ENCODE measurements at regions not wholly inside any gene's neighbourhood (a gene's known extent, or its start where the extent isn't known, plus 50 kb on each side); places are given as distances from the start of the nearest gene placed in this dataset.

DNA sequence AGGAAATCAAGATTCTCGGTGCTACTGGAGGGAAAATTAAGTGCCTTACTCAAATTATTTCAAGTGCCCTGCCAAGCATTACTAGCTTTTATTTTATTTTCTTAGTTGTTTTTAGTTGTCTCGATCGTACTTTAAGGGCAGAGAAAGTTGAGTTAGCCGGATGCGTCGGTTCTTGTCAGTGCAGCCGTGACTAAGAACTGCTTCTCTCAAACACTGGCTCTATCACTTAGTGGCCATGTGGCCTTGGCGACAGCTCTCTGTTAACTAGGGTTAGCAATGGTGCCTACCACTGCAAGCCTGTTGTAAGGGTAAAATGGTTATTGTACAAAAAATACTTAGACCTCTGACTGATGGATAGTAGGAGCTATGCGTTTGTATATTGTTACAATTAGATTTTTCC lies 227.8 kb downstream of the KATNAL1 start (continued):
- TF ChIP-seq JUND (IDR thresholded peaks at IDR 0.05), result no peak
- TF ChIP-seq, protein P1, sequence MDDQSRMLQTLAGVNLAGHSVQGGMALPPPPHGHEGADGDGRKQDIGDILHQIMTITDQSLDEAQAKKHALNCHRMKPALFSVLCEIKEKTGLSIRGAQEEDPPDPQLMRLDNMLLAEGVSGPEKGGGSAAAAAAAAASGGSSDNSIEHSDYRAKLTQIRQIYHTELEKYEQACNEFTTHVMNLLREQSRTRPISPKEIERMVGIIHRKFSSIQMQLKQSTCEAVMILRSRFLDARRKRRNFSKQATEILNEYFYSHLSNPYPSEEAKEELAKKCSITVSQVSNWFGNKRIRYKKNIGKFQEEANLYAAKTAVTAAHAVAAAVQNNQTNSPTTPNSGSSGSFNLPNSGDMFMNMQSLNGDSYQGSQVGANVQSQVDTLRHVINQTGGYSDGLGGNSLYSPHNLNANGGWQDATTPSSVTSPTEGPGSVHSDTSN (IDR thresholded peaks at IDR 0.05), result no peak

DNA sequence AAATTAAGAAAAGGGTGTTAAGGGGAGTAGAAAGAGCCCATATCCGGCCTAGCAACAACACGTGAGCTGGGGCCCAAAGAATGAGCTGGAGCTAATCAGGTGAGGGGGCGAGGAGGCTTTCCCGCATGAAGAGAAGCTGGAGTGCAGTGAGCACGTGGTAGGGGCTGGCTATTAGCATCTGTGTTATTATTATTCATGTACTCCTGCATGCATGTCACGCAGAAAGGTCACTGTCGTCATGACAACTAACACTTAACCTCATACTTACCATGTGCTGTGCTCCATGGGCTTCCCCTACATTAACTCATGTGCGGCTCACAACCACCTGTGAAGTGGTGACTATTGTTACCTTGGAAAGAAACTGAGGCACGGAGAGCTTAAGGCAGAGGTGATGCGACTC lies 227.6 kb upstream of the UBL3 start:
- Histone ChIP-seq H3K36me3 (replicated peaks in 1 of 2; ENCODE audit: control insufficient read depth in 1 of 2, insufficient read depth in 2 of 2, low read length in 1 of 2) (no peaks in the 10 kb centered on the region), H4K20me1 (ENCODE audit: insufficient read depth) (no peaks in the 10 kb centered on the region), H3K9me2 (no peaks in the 10 kb centered on the region), H3K4me1 (ENCODE audit: control insufficient read depth in 1 of 2, insufficient read depth in 2 of 2, low read depth in 1 of 2, low read length in 1 of 2) (no peaks in the 10 kb centered on the region; a peak in 2 of 4 replicates), H3K4me2 (no peak overlapping the region), H3K27me3 (ENCODE audit: insufficient read depth) (no peaks in the 10 kb centered on the region), H3K79me2 (ENCODE audit: insufficient read depth) (no peaks in the 10 kb centered on the region), H3K4me3 (ENCODE audit: low read depth in 2 of 2, low read length in 1 of 2) (no peak overlapping the region), H3K27ac (ENCODE audit: low read depth in 2 of 2, low read length in 1 of 2) (no peak overlapping the region), H3K9me3 (no peaks in the 10 kb centered on the region), H3K9ac (no peak overlapping the region), H3F3A (replicated peaks; ENCODE audit: insufficient read depth) (no peaks in the 10 kb centered on the region), H2AFZ (ENCODE audit: low read depth) (no peak overlapping the region)
- TF ChIP-seq TEAD4 (IDR thresholded peaks at IDR 0.05; ENCODE audit: borderline replicate concordance, insufficient read depth), result no peak
- no peak for TF ChIP-seq RXRA (IDR thresholded peaks at IDR 0.05; ENCODE audit: borderline replicate concordance, low read depth)
- no peak for TF ChIP-seq RFX5 (IDR thresholded peaks at IDR 0.05; ENCODE audit: low read length)
- TF ChIP-seq GATA2 (CRISPR knock-in tag; IDR thresholded peaks at IDR 0.05), result no peak
- no peak for TF ChIP-seq JUND (IDR thresholded peaks at IDR 0.05)
- TF ChIP-seq RAD21 (IDR thresholded peaks at IDR 0.05; ENCODE audit: low read length), result no peak
- no peak for DNase-seq
- POLR2A ChIA-PET, result no interaction called here
- 62% methylated on average over 9 of the region's 10 CpGs for WGBS (ENCODE audit: low lambda C conversion rate)
- CTCF ChIA-PET, result interaction anchor here (1.0 to 1.6 kb wide), 2 partner anchors 20 to 570 kb away, joined by 3 read pairs; no protein-coding TSS in a partner anchor

DNA sequence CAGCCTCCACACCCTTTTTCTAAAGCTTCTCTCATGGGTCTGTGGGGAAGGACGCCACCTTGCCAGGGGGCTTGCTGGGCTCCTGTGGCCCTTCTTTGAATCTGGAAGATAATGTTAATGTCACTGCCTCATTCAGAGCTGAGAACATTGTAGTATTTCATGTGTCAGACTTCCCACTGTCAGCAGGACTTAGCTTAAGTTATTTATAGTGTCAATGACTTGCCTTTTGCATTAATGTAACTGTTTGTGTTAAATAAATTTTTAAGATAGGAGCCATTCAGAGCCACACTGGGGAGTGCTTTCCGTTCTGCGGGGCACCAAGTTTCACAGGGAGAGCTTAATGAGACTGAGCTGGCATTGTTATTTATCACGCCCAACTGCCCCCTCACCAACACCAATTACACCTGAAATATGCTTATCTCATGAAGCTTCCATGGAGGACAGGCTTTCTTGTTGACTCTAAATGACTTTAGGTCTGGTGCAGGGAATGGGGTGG lies 226.9 kb upstream of the UBL3 start:
- H3K4me2 ChIP-seq, result no peak overlapping the region
- no peaks in the 10 kb centered on the region for H3F3A ChIP-seq (replicated peaks; ENCODE audit: insufficient read depth)
- ChIA-PET CTCF (interaction anchor here (1.3 kb wide), 1 partner anchor 31 kb away, joined by 4 read pairs; no protein-coding TSS in a partner anchor), POLR2A (no interaction called here)
- H3K9ac ChIP-seq, result no peak overlapping the region
- H3K4me3 ChIP-seq (ENCODE audit: low read depth in 2 of 2, low read length in 1 of 2), result no peak overlapping the region
- no peaks in the 10 kb centered on the region for H3K27me3 ChIP-seq (ENCODE audit: insufficient read depth)
- 66% methylated on average over 4 of the region's 4 CpGs for WGBS (ENCODE audit: low lambda C conversion rate)
- H2AFZ ChIP-seq (ENCODE audit: low read depth), result no peak overlapping the region
- peaks cover 0 to 3% of the 10 kb centered on the region in 2 experiments; a peak in 2 of 4 replicates for H3K4me1 ChIP-seq (ENCODE audit: control insufficient read depth in 1 of 2, insufficient read depth in 2 of 2, low read depth in 1 of 2, low read length in 1 of 2)
- H3K9me2 ChIP-seq, result no peaks in the 10 kb centered on the region
- H4K20me1 ChIP-seq (ENCODE audit: insufficient read depth), result no peaks in the 10 kb centered on the region
- no peak overlapping the region for H3K27ac ChIP-seq (ENCODE audit: low read depth in 2 of 2, low read length in 1 of 2)
- H3K9me3 ChIP-seq, result no peaks in the 10 kb centered on the region
- H3K36me3 ChIP-seq (replicated peaks in 1 of 2; ENCODE audit: control insufficient read depth in 1 of 2, insufficient read depth in 2 of 2, low read length in 1 of 2), result no peaks in the 10 kb centered on the region
- H3K79me2 ChIP-seq (ENCODE audit: insufficient read depth), result no peaks in the 10 kb centered on the region
- TF ChIP-seq RCOR1 (IDR thresholded peaks at IDR 0.05; ENCODE audit: low read length), result no peak
- no peak for TF ChIP-seq TCF12 (IDR thresholded peaks at IDR 0.05)
- TF ChIP-seq, protein P2, sequence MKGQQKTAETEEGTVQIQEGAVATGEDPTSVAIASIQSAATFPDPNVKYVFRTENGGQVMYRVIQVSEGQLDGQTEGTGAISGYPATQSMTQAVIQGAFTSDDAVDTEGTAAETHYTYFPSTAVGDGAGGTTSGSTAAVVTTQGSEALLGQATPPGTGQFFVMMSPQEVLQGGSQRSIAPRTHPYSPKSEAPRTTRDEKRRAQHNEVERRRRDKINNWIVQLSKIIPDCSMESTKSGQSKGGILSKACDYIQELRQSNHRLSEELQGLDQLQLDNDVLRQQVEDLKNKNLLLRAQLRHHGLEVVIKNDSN (IDR thresholded peaks at IDR 0.05; ENCODE audit: borderline replicate concordance, low read depth), result no peak
- no peak for TF ChIP-seq EP300 (IDR thresholded peaks at IDR 0.05; ENCODE audit: borderline replicate concordance in 1 of 2, low read depth in 1 of 2, low read length in 1 of 2)
- TF ChIP-seq FOXJ3 (CRISPR knock-in tag; IDR thresholded peaks at IDR 0.05), result no peak
- TF ChIP-seq RFX5 (IDR thresholded peaks at IDR 0.05; ENCODE audit: low read length), result no peak
- no peak for TF ChIP-seq MEF2A (IDR thresholded peaks at IDR 0.05; ENCODE audit: borderline replicate concordance, low read depth)
- no peak for TF ChIP-seq JUND (IDR thresholded peaks at IDR 0.05)
- TF ChIP-seq POLR2AphosphoS5 (IDR thresholded peaks at IDR 0.05; ENCODE audit: low read depth, low read length), result no peak
- TF ChIP-seq, protein P3, sequence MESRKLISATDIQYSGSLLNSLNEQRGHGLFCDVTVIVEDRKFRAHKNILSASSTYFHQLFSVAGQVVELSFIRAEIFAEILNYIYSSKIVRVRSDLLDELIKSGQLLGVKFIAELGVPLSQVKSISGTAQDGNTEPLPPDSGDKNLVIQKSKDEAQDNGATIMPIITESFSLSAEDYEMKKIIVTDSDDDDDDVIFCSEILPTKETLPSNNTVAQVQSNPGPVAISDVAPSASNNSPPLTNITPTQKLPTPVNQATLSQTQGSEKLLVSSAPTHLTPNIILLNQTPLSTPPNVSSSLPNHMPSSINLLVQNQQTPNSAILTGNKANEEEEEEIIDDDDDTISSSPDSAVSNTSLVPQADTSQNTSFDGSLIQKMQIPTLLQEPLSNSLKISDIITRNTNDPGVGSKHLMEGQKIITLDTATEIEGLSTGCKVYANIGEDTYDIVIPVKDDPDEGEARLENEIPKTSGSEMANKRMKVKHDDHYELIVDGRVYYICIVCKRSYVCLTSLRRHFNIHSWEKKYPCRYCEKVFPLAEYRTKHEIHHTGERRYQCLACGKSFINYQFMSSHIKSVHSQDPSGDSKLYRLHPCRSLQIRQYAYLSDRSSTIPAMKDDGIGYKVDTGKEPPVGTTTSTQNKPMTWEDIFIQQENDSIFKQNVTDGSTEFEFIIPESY (IDR thresholded peaks at IDR 0.05; ENCODE audit: borderline replicate concordance, low read depth), result no peak
- TF ChIP-seq CHD2 (IDR thresholded peaks at IDR 0.05; ENCODE audit: low read length, partially characterized antibody), result no peak
- no peak for TF ChIP-seq NFIC (IDR thresholded peaks at IDR 0.05; ENCODE audit: borderline replicate concordance)
- TF ChIP-seq, protein P4, sequence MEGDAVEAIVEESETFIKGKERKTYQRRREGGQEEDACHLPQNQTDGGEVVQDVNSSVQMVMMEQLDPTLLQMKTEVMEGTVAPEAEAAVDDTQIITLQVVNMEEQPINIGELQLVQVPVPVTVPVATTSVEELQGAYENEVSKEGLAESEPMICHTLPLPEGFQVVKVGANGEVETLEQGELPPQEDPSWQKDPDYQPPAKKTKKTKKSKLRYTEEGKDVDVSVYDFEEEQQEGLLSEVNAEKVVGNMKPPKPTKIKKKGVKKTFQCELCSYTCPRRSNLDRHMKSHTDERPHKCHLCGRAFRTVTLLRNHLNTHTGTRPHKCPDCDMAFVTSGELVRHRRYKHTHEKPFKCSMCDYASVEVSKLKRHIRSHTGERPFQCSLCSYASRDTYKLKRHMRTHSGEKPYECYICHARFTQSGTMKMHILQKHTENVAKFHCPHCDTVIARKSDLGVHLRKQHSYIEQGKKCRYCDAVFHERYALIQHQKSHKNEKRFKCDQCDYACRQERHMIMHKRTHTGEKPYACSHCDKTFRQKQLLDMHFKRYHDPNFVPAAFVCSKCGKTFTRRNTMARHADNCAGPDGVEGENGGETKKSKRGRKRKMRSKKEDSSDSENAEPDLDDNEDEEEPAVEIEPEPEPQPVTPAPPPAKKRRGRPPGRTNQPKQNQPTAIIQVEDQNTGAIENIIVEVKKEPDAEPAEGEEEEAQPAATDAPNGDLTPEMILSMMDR (IDR thresholded peaks at IDR 0.05), result no peak
- no peak for TF ChIP-seq SMC3 (IDR thresholded peaks at IDR 0.05; ENCODE audit: low read depth, low read length)
- TF ChIP-seq MXI1 (IDR thresholded peaks at IDR 0.05; ENCODE audit: low read depth, low read length), result no peak
- TF ChIP-seq SIN3A (IDR thresholded peaks at IDR 0.05; ENCODE audit: borderline replicate concordance, low read depth, low read length), result no peak
- TF ChIP-seq FOXM1 (IDR thresholded peaks at IDR 0.05; ENCODE audit: low read depth), result no peak
- no peak for TF ChIP-seq YY1 (IDR thresholded peaks at IDR 0.05; ENCODE audit: low read depth)
- no peak for DNase-seq

Data from SK-N-SH (cell line).